ENCODE measurements at regions not wholly inside any gene's neighbourhood (a gene's known extent, or its start where the extent isn't known, plus 50 kb on each side); places are given as distances from the start of the nearest gene placed in this dataset.

GRCh38 chr1:60681095-60681860, 401.1 kb upstream of the NFIA start:
- no peak overlapping the region for H3K27ac ChIP-seq (ENCODE audit: insufficient read length, low read depth, low read length)
- no peak overlapping the region for H3K9ac ChIP-seq (ENCODE audit: extremely low read depth, insufficient read length, low read length)
- TF ChIP-seq CTCF (conservative IDR thresholded peaks at IDR 0.05): no peak
- H3K4me3 Mint-ChIP-seq: no peak overlapping the region
- H3K9me3 Mint-ChIP-seq: peaks cover 4 to 5% of the 10 kb centered on the region in 2 experiments; a peak in 4 of 5 replicates
- no peak overlapping the region for H2AFZ ChIP-seq (ENCODE audit: low read length)
- no peak overlapping the region for H3K27ac Mint-ChIP-seq
- H2BK12ac ChIP-seq (ENCODE audit: insufficient read length, low read depth, low read length): no peak overlapping the region
- H3T11ph ChIP-seq (ENCODE audit: low read length): no peak overlapping the region
- H3K79me2 ChIP-seq (ENCODE audit: insufficient read depth, low read length): no peaks in the 10 kb centered on the region
- no peak overlapping the region for H4K8ac ChIP-seq (replicated peaks; ENCODE audit: insufficient read length, low read depth, low read length)
- no peak overlapping the region for H4K91ac ChIP-seq (ENCODE audit: insufficient read length, low read depth, low read length)
- H3K56ac ChIP-seq (ENCODE audit: insufficient read length, low read depth, low read length): no peak overlapping the region
- H3K23ac ChIP-seq (ENCODE audit: insufficient read length, low read depth, low read length): no peak overlapping the region
- no peaks in the 10 kb centered on the region for H3K9me3 ChIP-seq (ENCODE audit: control insufficient read depth, low read depth, low read length)
- H2BK5ac ChIP-seq (ENCODE audit: insufficient read length, low read length): no peak overlapping the region
- peaks cover 2% of the 10 kb centered on the region; the same call in 1 of the 2 replicates for H3K4me1 ChIP-seq (ENCODE audit: insufficient read depth, low read length)
- H3K14ac ChIP-seq (ENCODE audit: insufficient read depth, low read length): no peak overlapping the region
- H2AK5ac ChIP-seq (ENCODE audit: insufficient read length, low read length): no peak overlapping the region
- no peak overlapping the region for H2BK120ac ChIP-seq (ENCODE audit: low read depth, low read length, poor library complexity, severe bottlenecking)
- peaks cover 19% of the 10 kb centered on the region in 2 experiments for H3K4me1 Mint-ChIP-seq
- H2BK15ac ChIP-seq (ENCODE audit: low read depth, low read length): no peak overlapping the region
- peaks cover 0 to 8% (median 0%) of the 10 kb centered on the region in 3 experiments; a peak in 2 of 7 replicates for H3K36me3 Mint-ChIP-seq (ENCODE audit: insufficient read depth in 1 of 3, low read depth in 3 of 3)
- no peaks in the 10 kb centered on the region for H3K79me1 ChIP-seq (ENCODE audit: insufficient read depth, low read depth, low read length, poor library complexity, severe bottlenecking)
- H2BK20ac ChIP-seq (ENCODE audit: low read depth, low read length, poor library complexity, severe bottlenecking): no peak overlapping the region
- no peak overlapping the region for H3K4ac ChIP-seq (ENCODE audit: low read depth, low read length)
- H3K27me3 Mint-ChIP-seq (ENCODE audit: low read depth): no peaks in the 10 kb centered on the region
- H3K18ac ChIP-seq (ENCODE audit: insufficient read length, low read depth, low read length): no peak overlapping the region
- DNase-seq: no peak
- H4K5ac ChIP-seq (ENCODE audit: insufficient read length, low read depth, low read length): no peak overlapping the region
- H3K4me2 ChIP-seq (ENCODE audit: insufficient read depth, insufficient read length, low read length): no peak overlapping the region
- no peaks in the 10 kb centered on the region for H4K20me1 ChIP-seq (ENCODE audit: control insufficient read depth, insufficient read depth, insufficient read length)
- no peaks in the 10 kb centered on the region for H3K23me2 ChIP-seq (ENCODE audit: insufficient read length, low read depth, low read length, poor library complexity, severe bottlenecking)
- WGBS (ENCODE audit: extremely low coverage, insufficient read length, low lambda C conversion rate): no CpG with 5 or more reads among the region's 2 CpGs
- no peaks in the 10 kb centered on the region for H3K27me3 ChIP-seq (ENCODE audit: insufficient read depth, low read length)
